Heart right ventricle (tissue), 16 donors: ENCODE measurements at regions not wholly inside any gene's neighbourhood (a gene's known extent, or its start where the extent isn't known, plus 50 kb on each side); places are given as distances from the start of the nearest gene placed in this dataset.

ENCODE experiments used
- ATAC-seq, 8 donors: fragments of 200-7000 bp; cut with Tn5 transposase; one replicate each; pipeline ENCODE4 v1.9.1; 2020; ENCODE audit warnings: mild to moderate bottlenecking in 8 of 8, moderate library complexity in 8 of 8, moderate number of reproducible peaks in 1 of 8
- DNase-seq, 2 donors: peaks; one replicate each; pipeline ENCODE4 v3.0.0-alpha.2; 2020
- H3K27ac ChIP-seq, 10 donors: fragments of 200-600 bp; sonication (generic) in 2 of 10; one replicate each; pipeline versions ENCODE4 v1.5.0 to v1.8.0; 2020 to 2022; ENCODE audit warnings: mild to moderate bottlenecking in 3 of 10
- H3K27me3 ChIP-seq, 7 donors: fragments of 200-600 bp; one replicate each; pipeline ENCODE4 v1.8.0; 2021 to 2022; ENCODE audit warnings: mild to moderate bottlenecking in 2 of 7
- H3K36me3 ChIP-seq, 9 donors: fragments of 200-600 bp; sonication (generic) in 1 of 9; one replicate each; pipeline versions ENCODE4 v1.5.0 to v1.8.0; 2020 to 2022; ENCODE audit warnings: mild to moderate bottlenecking in 2 of 9
- H3K4me1 ChIP-seq, 9 donors: fragments of 200-600 bp; sonication (generic) in 1 of 9; one replicate each; pipeline versions ENCODE4 v1.5.0 to v1.8.0; 2020 to 2022; ENCODE audit warnings: mild to moderate bottlenecking in 4 of 9
- H3K4me3 ChIP-seq, 10 donors: fragments of 200-600 bp; sonication (generic) in 2 of 10; one replicate each; pipeline versions ENCODE4 v1.5.0 to v1.8.0; 2020 to 2022; ENCODE audit warnings: mild to moderate bottlenecking in 7 of 10, moderate library complexity in 2 of 10
- H3K9me3 ChIP-seq, 11 donors: fragments of 200-600 bp in 10 of 11; sonication (generic) in 2 of 11; one replicate each; pipeline versions ENCODE4 v1.5.0 to v1.8.0; 2013 to 2022; ENCODE audit warnings: mild to moderate bottlenecking in 2 of 11, control low read depth in 1 of 11, moderate library complexity in 1 of 11
- CTCF ChIP-seq, 9 donors: fragments of 200-600 bp; sonication (generic) in 2 of 9; IDR thresholded peaks; one replicate each; pipeline versions ENCODE4 v1.5.0 to v1.8.0; 2021 to 2022; ENCODE audit warnings: antibody characterized with exemption in 9 of 9, mild to moderate bottlenecking in 5 of 9, moderate library complexity in 1 of 9
- WGBS, 2 donors: extraction: QIAGEN DNeasy Blood & Tissue Kit; methylation state at CpG; one replicate each; pipeline ENCODE4 v1.1.7; 2013; ENCODE audit warnings: inconsistent platforms in 1 of 2; 5-methylcytosine and 5-hydroxymethylcytosine counted together
- intact Hi-C, 10 donors: fragments of 100-400 bp; cut with DNase I; formaldehyde crosslinking; loops; one replicate each; pipeline versions ENCODE4 v1.11.1 to v1.14.2; 2022
- donor health status: Arrhythmogenic right ventricular cardiomyopathy.
- donor health status: ischemic (EF 13 %, LVEDD 7.1; RV severe dilation, severe dysfunction).
- donor health status: healthy with polysubstance abuse.
- donor health status: DM: no; HTN: yes; CAD: no.
- donor health status: DM: no; HTN: no; CAD: no.
- donor health status: ischemic (EF 25% LVEDD 6.9; RV normal size, moderate dysfunction).
- donor health status: ischemic (EF 25% LVEDD 5.7; RV mildly dilated, moderate dysfunction).
- donor health status: healthy.
- donor health status: DM: yes; HTN: yes; CAD: no.
- donor health status: Ischemic cardiomyopathy.
- donor health status: ischemic (EF 35%, LVEDD 5.7; RV mildly dilated, moderate dysfunction).
- donor health status: nonischemic (EF 11% LVEDD 7.7; RV severe dilation, severe dysfunction).
- donor health status: DM: yes; HTN: yes; CAD: no.
- donor health status: PGD.
- donor health status: ischemic (EF 29% LVEDD 5.4; RV normal size, mild dysfunction).
- donor health status: nonischemic (EF 23%, LVEDD 6.1; RV moderate dilation, normal function).

DNA sequence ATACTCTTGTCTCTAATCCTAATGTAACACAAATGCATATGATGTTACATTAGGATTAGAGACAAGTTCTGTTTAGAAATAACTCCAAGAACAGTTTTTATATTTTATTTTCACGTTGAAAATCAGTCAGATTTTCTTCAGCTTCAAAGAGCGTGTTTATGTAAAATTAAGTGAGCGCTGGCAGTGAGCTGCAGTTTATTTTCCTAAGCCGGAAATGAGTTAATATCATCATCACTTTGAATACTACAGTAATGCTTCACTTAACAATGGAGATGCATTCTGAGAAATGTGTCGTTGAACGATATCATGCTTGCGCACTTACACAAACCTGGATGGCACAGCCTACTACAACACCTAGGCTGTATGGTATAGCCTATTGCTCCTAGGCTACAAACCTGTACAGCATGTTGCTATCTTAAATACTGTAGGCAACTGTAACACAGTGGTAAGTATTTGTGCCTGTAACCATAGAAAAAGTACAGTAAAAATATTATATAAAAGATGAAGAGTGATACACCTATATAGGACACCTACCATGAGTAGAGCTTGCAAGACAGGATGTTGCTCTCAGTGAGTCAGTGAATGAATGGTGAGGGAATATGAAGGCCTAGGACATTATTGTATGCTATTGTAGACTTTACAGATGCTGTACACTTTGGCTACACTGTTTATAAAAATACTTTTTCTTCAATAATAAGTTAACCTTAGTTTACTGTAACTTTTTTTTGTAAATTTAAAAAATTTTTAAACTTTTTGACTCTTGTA, 65.9 kb upstream of the C5orf46 start:
- DNase-seq (no peak), ATAC-seq (no peak)
- Histone ChIP-seq H3K36me3 (no peaks in the 10 kb centered on the region), H3K4me1 (no peaks in the 10 kb centered on the region), H3K9me3 (peaks cover 0 to 2% (median 0%) of the 10 kb centered on the region in 11 donors), H3K27ac (no peak overlapping the region), H3K27me3 (peaks cover 0 to 2% (median 0%) of the 10 kb centered on the region in 7 donors), H3K4me3 (no peak overlapping the region)
- TF ChIP-seq CTCF (IDR thresholded peaks at IDR 0.05), result no peak
- 94% methylated on average over 7 of the region's 7 CpGs for WGBS, 2 donors
- intact Hi-C loops, result no loop called here

DNA sequence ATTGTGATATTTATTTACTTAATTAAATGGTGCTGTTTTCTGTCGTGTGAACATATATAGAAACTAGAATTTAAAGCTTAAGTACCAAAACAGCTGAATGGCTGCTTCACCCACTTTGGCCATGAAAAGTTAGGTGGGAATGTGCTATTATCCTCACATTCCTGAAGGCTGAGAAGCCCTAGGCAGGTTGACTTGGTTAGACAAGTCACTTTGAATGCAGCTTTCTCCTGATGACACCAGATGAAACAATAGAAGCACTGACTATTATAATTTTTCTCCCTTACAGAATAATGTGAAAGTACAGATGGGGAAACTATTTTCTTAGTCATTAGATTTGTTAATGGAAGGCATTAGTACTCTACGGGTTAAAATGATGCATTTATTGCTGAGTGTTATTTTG, 65.1 kb upstream of the C5orf46 start:
- H3K4me3 ChIP-seq, result no peak overlapping the region
- ATAC-seq (no peak), DNase-seq (no peak)
- 91 to 92% methylated on average over 2 of the region's 2 CpGs for WGBS, 2 donors
- intact Hi-C loops, result no loop called here
- no peaks in the 10 kb centered on the region for H3K9me3 ChIP-seq
- no peaks in the 10 kb centered on the region for H3K36me3 ChIP-seq
- H3K4me1 ChIP-seq, result no peaks in the 10 kb centered on the region
- no peak for TF ChIP-seq CTCF (IDR thresholded peaks at IDR 0.05)
- H3K27me3 ChIP-seq, result peaks cover 0 to 2% (median 0%) of the 10 kb centered on the region in 7 donors
- no peak overlapping the region for H3K27ac ChIP-seq

- ATAC-seq, result no peak
Measured at GRCh38 chr5:147968855-147969254, 62.5 kb upstream of the C5orf46 start.

DNA sequence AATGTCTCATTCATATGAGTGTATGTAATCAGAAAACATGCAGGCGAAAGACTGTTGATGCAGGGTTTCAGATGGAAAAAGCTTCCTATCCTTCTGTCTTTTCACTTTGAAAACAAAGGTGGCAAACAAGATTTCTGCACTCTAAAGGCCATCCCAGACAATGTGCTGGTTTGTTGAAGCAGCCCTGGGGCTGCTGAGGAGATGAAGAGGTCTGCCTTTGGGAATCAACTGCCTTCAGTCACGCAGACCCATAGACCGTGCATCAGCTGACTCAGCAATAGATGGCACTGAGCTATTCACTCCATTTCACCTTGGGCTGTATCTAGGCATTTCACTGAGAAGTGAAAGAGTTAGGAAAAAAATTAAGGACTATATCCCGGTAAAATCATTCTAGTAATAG, 60.5 kb upstream of the C5orf46 start:
- TF ChIP-seq CTCF (IDR thresholded peaks at IDR 0.05), result no peak
- peaks cover 0 to 36% (median 15%) of the 10 kb centered on the region in 9 donors for H3K4me1 ChIP-seq
- WGBS, 2 donors, result 89% methylated on average over 4 of the region's 4 CpGs
- intact Hi-C loops, result no loop called here
- no peak overlapping the region for H3K27ac ChIP-seq
- DNase-seq (no peak), ATAC-seq (no peak)
- H3K27me3 ChIP-seq, result peaks cover 0 to 2% (median 0%) of the 10 kb centered on the region in 7 donors
- H3K36me3 ChIP-seq, result no peaks in the 10 kb centered on the region
- no peaks in the 10 kb centered on the region for H3K9me3 ChIP-seq
- H3K4me3 ChIP-seq, result no peak overlapping the region

More at GRCh38 chr5:147968855-147969254, 62.5 kb upstream of the C5orf46 start:
- 69 to 75% methylated on average over 4 of the region's 4 CpGs for WGBS, 2 donors
- Histone ChIP-seq H3K4me3 (no peak overlapping the region), H3K36me3 (no peaks in the 10 kb centered on the region), H3K27me3 (peaks cover 0 to 2% (median 0%) of the 10 kb centered on the region in 7 donors), H3K9me3 (no peaks in the 10 kb centered on the region), H3K27ac (no peak overlapping the region), H3K4me1 (peaks cover 0 to 20% (median 11%) of the 10 kb centered on the region in 9 donors)
- intact Hi-C loops, result no loop called here
- DNase-seq, result no peak
- no peak for TF ChIP-seq CTCF (IDR thresholded peaks at IDR 0.05)
